Gastroesophageal sphincter (tissue), 3 donors: ENCODE measurements at regions not wholly inside any gene's neighbourhood (a gene's known extent, or its start where the extent isn't known, plus 50 kb on each side); places are given as distances from the start of the nearest gene placed in this dataset.

Experiments used
- EP300 ChIP-seq: sonication (generic); formaldehyde crosslinking; IDR thresholded peaks from one replicate; pipeline ENCODE4 v1.6.1; 2017; ENCODE audit warnings: antibody characterized with exemption, mild to moderate bottlenecking
- POLR2A ChIP-seq, 2 donors: fragments of 450-650 bp; IDR thresholded peaks; one replicate each; pipeline ENCODE4 v1.6.1; 2017; ENCODE audit warnings: antibody characterized with exemption in 2 of 2, mild to moderate bottlenecking in 2 of 2, moderate library complexity in 1 of 2
- POLR2AphosphoS5 ChIP-seq: sonication (generic); formaldehyde crosslinking; IDR thresholded peaks from one replicate; pipeline ENCODE4 v1.6.1; 2017; ENCODE audit warnings: antibody characterized with exemption
- TF ChIP-seq, protein P1 (sequence below), 4 experiments: fragments of 200-600 bp in 2 of 4; fragments of 450-650 bp in 2 of 4; sonication (generic) in 1 of 4; IDR thresholded peaks; one replicate each; pipeline ENCODE4 v1.5.1; 2017 to 2019; ENCODE audit warnings: antibody characterized with exemption in 4 of 4, mild to moderate bottlenecking in 2 of 4, moderate library complexity in 2 of 4

DNA sequence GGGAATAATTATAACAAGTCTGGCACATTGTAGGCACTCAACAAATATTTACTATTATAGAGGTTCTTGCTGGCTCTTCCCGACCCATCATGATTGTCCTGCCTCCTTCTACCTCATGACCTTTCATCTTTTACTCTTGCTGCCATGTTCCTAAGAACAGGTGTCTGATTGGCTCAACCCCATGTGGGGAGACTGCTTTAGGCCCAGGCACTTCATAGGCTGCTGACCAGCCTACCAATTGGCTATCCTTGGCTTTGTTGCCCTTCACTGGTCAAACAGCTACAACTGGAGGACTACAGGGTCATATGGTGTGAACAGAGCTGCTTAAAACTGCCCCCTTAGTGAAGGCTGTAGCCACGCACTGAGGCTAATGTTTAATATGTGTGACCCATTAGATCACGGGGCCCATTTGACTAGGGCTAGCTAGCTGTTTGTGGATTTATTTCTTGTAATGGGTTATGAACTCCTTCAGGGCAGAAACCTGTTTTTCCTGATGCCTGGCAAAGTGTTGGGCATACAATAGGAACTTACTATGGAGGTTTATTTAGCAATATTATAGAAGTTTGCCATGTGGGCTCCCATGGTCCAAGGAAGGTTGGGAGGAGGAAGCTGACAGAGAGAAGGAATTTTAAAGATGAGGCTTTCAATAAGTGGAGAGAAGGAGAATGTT is 239.9 kb upstream of the TBC1D5 start:
- TF ChIP-seq, protein P1, sequence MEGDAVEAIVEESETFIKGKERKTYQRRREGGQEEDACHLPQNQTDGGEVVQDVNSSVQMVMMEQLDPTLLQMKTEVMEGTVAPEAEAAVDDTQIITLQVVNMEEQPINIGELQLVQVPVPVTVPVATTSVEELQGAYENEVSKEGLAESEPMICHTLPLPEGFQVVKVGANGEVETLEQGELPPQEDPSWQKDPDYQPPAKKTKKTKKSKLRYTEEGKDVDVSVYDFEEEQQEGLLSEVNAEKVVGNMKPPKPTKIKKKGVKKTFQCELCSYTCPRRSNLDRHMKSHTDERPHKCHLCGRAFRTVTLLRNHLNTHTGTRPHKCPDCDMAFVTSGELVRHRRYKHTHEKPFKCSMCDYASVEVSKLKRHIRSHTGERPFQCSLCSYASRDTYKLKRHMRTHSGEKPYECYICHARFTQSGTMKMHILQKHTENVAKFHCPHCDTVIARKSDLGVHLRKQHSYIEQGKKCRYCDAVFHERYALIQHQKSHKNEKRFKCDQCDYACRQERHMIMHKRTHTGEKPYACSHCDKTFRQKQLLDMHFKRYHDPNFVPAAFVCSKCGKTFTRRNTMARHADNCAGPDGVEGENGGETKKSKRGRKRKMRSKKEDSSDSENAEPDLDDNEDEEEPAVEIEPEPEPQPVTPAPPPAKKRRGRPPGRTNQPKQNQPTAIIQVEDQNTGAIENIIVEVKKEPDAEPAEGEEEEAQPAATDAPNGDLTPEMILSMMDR (IDR thresholded peaks at IDR 0.05): no peak
- TF ChIP-seq POLR2A (IDR thresholded peaks at IDR 0.05): no peak
- no peak for TF ChIP-seq EP300
- TF ChIP-seq POLR2AphosphoS5: no peak
